ENCODE measurements at regions not wholly inside any gene's neighbourhood (a gene's known extent, or its start where the extent isn't known, plus 50 kb on each side); places are given as distances from the start of the nearest gene placed in this dataset.
"Not testable (repeated sequence)": the region's sequence is repeated elsewhere in the genome, so short reads cannot be mapped to it uniquely, and the experiment has no call there.

- TF ChIP-seq CTCF (IDR thresholded peaks at IDR 0.05), result no peak
- no peak overlapping the region for H3K27ac ChIP-seq
- no peak for DNase-seq (ENCODE audit: low spot score)
- H3K4me3 ChIP-seq, result no peak overlapping the region
Measured at GRCh38 chr1:232351335-232351734, 278.6 kb downstream of the SIPA1L2 start.

DNA sequence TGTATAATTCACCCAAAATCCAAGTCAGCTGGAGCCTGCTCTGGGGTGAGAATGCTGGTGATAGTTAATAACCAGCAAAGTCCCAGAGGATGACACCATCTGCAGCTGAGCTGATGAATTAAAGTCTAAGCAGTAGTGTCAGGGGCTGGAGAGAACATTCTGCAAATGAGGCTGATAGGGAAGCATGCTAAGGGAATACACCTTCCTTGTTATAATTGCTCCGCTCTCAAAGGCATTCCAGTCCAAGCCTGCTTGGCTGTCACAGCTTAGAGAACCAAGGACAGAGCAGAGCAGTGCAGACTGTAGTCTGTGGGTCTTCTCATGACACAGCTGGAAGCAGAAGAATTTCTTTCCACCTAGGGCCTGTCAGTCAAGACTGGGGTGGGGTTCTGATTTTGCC, 283.1 kb downstream of the SIPA1L2 start:
- TF ChIP-seq CTCF (IDR thresholded peaks at IDR 0.05), result no peak

DNA sequence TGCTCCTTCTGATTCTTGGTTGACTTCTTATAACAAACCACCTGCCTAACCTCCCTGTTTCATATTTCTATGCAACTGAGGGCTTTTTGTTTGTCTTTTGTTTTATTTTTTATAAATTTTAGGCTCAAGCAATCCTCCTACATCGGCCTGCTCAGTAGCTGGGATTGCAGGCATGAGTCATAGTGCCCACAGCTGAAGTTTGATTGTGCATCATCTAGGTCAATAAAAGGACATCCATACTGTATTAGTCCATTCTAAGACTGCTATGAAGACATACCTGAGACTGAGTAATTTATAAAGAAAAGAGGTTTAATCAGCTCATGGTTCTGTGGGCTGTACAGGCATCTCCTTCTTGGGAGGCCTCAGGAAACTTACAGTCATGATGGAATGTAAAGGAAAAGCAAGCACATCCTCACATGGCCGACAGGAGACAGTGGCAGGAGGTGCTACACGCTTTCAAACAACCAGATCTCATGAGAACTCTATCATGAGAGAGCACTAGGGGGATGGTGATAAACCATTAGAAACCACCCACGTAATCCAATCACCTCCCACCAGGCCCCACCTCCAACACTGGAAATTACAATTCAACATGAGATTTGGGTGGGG, 285.0 kb downstream of the SIPA1L2 start:
- H3K27ac ChIP-seq, result no peak overlapping the region
- DNase-seq (ENCODE audit: low spot score), result no peak
- no peak for TF ChIP-seq CTCF (IDR thresholded peaks at IDR 0.05)
- no peak overlapping the region for H3K4me3 ChIP-seq

More for the DNA sequence above, 283.1 kb downstream of the SIPA1L2 start:
- H3K4me3 ChIP-seq, result no peak overlapping the region
- DNase-seq (ENCODE audit: low spot score), result no peak
- no peak overlapping the region for H3K27ac ChIP-seq

DNA sequence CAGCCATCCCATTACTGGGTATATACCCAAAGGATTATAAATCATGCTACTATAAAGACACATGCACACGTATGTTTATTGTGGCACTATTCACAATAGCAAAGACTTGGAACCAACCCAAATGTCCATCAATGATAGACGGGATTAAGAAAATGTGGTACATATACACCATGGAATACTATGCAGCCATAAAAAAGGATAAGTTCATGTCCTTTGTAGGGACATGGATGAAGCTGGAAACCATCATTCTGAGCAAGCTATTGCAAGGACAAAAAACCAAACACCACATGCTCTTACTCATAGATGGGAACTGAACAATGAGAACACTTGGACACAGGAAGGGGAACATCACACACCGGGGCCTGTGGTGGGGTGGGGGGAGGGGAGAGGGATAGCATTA, 285.7 kb downstream of the SIPA1L2 start:
- not testable (repeated sequence) for H3K27ac ChIP-seq; DNase-seq (ENCODE audit: low spot score); H3K4me3 ChIP-seq

- no peak for DNase-seq (ENCODE audit: low spot score)
- TF ChIP-seq CTCF (IDR thresholded peaks at IDR 0.05), result no peak
- no peak overlapping the region for H3K4me3 ChIP-seq
- H3K27ac ChIP-seq, result no peak overlapping the region
Measured at GRCh38 chr1:232340446-232340845, 289.5 kb downstream of the SIPA1L2 start.

DNA sequence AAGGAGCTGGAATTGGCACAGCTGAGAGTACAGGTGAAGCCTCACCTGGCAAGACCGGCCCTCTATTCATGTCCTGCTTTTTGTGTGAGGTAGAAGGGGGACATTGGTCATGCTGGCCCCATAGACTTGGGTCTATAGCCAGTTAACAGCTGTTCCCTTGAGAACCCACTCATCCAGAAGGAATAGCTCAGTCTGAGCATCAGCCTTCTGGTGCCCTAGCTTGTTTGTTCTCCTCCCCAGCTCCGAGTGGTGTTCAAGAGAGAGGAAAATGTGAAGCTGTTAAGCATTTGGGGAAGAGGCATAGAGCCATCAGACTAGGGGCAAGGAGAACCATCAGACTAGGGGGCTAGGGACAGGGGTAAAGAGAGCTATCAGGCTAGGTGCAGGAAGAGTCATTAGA, 290.9 kb downstream of the SIPA1L2 start:
- DNase-seq (ENCODE audit: low spot score), result no peak
- no peak for TF ChIP-seq CTCF (IDR thresholded peaks at IDR 0.05)
- H3K27ac ChIP-seq, result no peak overlapping the region
- H3K4me3 ChIP-seq, result no peak overlapping the region

DNA sequence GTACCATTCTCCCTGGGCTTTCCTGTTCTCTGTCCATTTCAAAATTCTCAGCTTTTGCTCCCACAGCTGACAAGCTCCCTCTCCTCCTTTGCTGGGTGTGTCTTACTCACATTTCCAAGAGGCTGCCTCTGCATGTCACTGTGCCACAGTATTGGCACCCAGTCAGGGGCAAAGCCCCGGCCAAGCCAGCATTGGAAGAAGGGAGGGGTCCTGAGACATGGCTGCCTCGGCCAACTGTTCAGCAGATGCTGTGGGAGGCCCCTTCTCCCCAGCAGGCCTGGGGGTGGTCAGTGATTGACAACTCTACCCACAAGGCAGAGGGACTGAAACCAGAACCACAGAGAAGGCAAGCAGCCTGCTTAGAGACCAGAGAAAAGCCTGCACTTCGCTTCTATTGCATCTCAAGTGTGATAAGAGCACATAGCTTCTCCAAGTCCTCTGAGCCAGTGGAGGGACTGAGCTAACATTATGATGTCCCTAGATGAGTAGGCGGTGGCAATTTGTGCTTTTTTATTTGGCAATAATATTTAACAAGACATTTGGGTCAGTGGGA, 294.1 kb downstream of the SIPA1L2 start:
- H3K4me3 ChIP-seq, result no peak overlapping the region
- no peak for DNase-seq (ENCODE audit: low spot score)
- TF ChIP-seq CTCF (IDR thresholded peaks at IDR 0.05), result no peak
- no peak overlapping the region for H3K27ac ChIP-seq
